T-cell (primary cell): ENCODE measurements at regions not wholly inside any gene's neighbourhood (a gene's known extent, or its start where the extent isn't known, plus 50 kb on each side); places are given as distances from the start of the nearest gene placed in this dataset.

Experiments
- ATAC-seq, 4 experiments: fragments of 200-7000 bp in 3 of 4; fragments of 150-1000 bp in 1 of 4; cut with Tn5 transposase; replicated peaks in 1 of 4; 1 replicate in 3 of 4; 2 replicates in 1 of 4; pipeline ENCODE4 v1.10.0; 2021; ENCODE audit warnings: moderate library complexity in 3 of 4, mild to moderate bottlenecking in 2 of 4, moderate number of reproducible peaks in 1 of 4
- CTCF ChIA-PET, 2 donors: fragments of 300-600 bp; sonication (Branson Sonifier 250); formaldehyde crosslinking; loops; one replicate each; lab custom pipeline; 2022; ENCODE audit warnings: antibody characterized with exemption in 2 of 2; lab: Charles Lee
- POLR2A ChIA-PET, 2 donors: fragments of 300-600 bp; sonication (Branson Sonifier 250); formaldehyde crosslinking; loops; one replicate each; lab custom pipeline; 2022; ENCODE audit warnings: antibody characterized with exemption in 2 of 2; lab: Charles Lee
- DNase-seq, 35 experiments: peaks; one replicate each; pipeline versions ENCODE4 v3.0.0 to v3.0.0-alpha.2; 2013 to 2023
- H3K27ac ChIP-seq: one replicate; pipeline ENCODE4 v1.5.1; 2013; ENCODE audit warnings: low read length
- H3K27me3 ChIP-seq, 2 experiments: replicated peaks in 1 of 2; 1 replicate in 1 of 2; 2 replicates in 1 of 2; pipeline versions ENCODE4 v1.6.1 to v1.7.0; 2013; ENCODE audit warnings: low read length in 1 of 2, mixed read lengths in 1 of 2; ENCODE audit not compliant: control insufficient read depth in 2 of 2, insufficient read depth in 2 of 2; ENCODE audit errors: extremely low read depth in 1 of 2
- H3K36me3 ChIP-seq, 2 donors: 1 replicate in 1 of 2; 2 replicates in 1 of 2; pipeline versions ENCODE4 v1.6.1 to v1.7.0; 2013; ENCODE audit warnings: low read length in 1 of 2; ENCODE audit not compliant: control insufficient read depth in 2 of 2, insufficient read depth in 1 of 2; ENCODE audit errors: extremely low read depth in 1 of 2
- H3K4me1 ChIP-seq, 2 experiments: 1 replicate in 1 of 2; 2 replicates in 1 of 2; pipeline versions ENCODE4 v1.6.1 to v1.7.0; 2013; ENCODE audit warnings: low read length in 2 of 2, mixed read lengths in 1 of 2; ENCODE audit not compliant: insufficient read depth in 2 of 2, control insufficient read depth in 1 of 2; ENCODE audit errors: extremely low read depth in 1 of 2
- H3K4me3 ChIP-seq, 2 donors: 1 replicate in 1 of 2; 2 replicates in 1 of 2; pipeline versions ENCODE4 v1.5.1 to v1.7.0; 2013; ENCODE audit warnings: mild to moderate bottlenecking in 2 of 2, low read length in 1 of 2, moderate library complexity in 1 of 2; ENCODE audit not compliant: control insufficient read depth in 1 of 2; ENCODE audit errors: extremely low read depth in 1 of 2
- H3K9me3 ChIP-seq: 2 replicates; pipeline ENCODE4 v1.7.0; 2013
- H3K27ac Mint-ChIP-seq, 2 donors: one replicate each; pipeline ENCODE4 v1.8.0; 2020 to 2021; ENCODE audit warnings: mild to moderate bottlenecking in 2 of 2, mixed read lengths in 2 of 2
- H3K27me3 Mint-ChIP-seq, 2 donors: one replicate each; pipeline ENCODE4 v1.8.0; 2021 to 2022; ENCODE audit warnings: mixed read lengths in 2 of 2
- H3K36me3 Mint-ChIP-seq: one replicate; pipeline ENCODE4 v1.8.0; 2021; ENCODE audit warnings: mixed read lengths
- H3K4me1 Mint-ChIP-seq, 3 donors: one replicate each; pipeline ENCODE4 v1.8.0; 2020 to 2022; ENCODE audit warnings: mixed read lengths in 3 of 3, mild to moderate bottlenecking in 1 of 3
- H3K4me3 Mint-ChIP-seq, 3 donors: one replicate each; pipeline ENCODE4 v1.8.0; 2020 to 2022; ENCODE audit warnings: mild to moderate bottlenecking in 3 of 3, mixed read lengths in 3 of 3, moderate library complexity in 3 of 3
- H3K9me3 Mint-ChIP-seq, 3 donors: one replicate each; pipeline ENCODE4 v1.8.0; 2020 to 2022; ENCODE audit warnings: mixed read lengths in 3 of 3
- WGBS: methylation state at CpG from one replicate; pipeline ENCODE4 v1.1.5; 2013; ENCODE audit warnings: missing lambda C conversion rate; ENCODE audit not compliant: insufficient coverage; 5-methylcytosine and 5-hydroxymethylcytosine counted together

- Histone ChIP-seq H3K36me3 (no peaks in the 10 kb centered on the region), H3K9me3 (no peaks in the 10 kb centered on the region), H3K4me1 (peaks cover 3 to 5% of the 10 kb centered on the region in 2 experiments), H3K4me3 (no peak overlapping the region), H3K27me3 (no peaks in the 10 kb centered on the region), H3K27ac (no peak overlapping the region)
- Mint-ChIP-seq H3K36me3 (no peaks in the 10 kb centered on the region), H3K27ac (no peak overlapping the region), H3K27me3 (no peaks in the 10 kb centered on the region), H3K4me1 (peaks cover 12% of the 10 kb centered on the region in 3 donors), H3K9me3 (peaks cover 6 to 7% (median 7%) of the 10 kb centered on the region in 3 donors), H3K4me3 (no peak overlapping the region)
- ChIA-PET CTCF (interaction anchor here (0.5 to 1.4 kb wide), 4 partner anchors 11 to 859 kb away, joined by 3 to 5 read pairs (median 4); no protein-coding TSS in a partner anchor), POLR2A (interaction anchor here in 1 of 2 donors (0.8 kb wide), 1 partner anchor 10 kb away, joined by 6 read pairs; no protein-coding TSS in a partner anchor)
- no peak for ATAC-seq
- no peak for DNase-seq
- no CpG with 5 or more reads among the region's 2 CpGs for WGBS
Observed at GRCh38 chr4:184275766-184276165, 58.1 kb upstream of the ENPP6 start.

GRCh38 chr4:184274286-184274951, 56.7 kb upstream of the ENPP6 start:
- Mint-ChIP-seq H3K4me3 (no peak overlapping the region), H3K9me3 (peaks cover 6 to 7% (median 7%) of the 10 kb centered on the region in 3 donors), H3K27ac (no peak overlapping the region), H3K4me1 (peaks cover 0 to 12% (median 6%) of the 10 kb centered on the region in 3 donors), H3K36me3 (no peaks in the 10 kb centered on the region), H3K27me3 (no peaks in the 10 kb centered on the region)
- no peak for ATAC-seq
- 91% methylated on average over 6 of the region's 6 CpGs for WGBS
- Histone ChIP-seq H3K4me1 (no peaks in the 10 kb centered on the region), H3K27me3 (no peaks in the 10 kb centered on the region), H3K27ac (no peak overlapping the region), H3K4me3 (no peak overlapping the region), H3K36me3 (no peaks in the 10 kb centered on the region), H3K9me3 (no peaks in the 10 kb centered on the region)
- CTCF ChIA-PET, result interaction anchor here (0.7 to 1.2 kb wide), 4 partner anchors 10 to 100 kb away, joined by 3 to 7 read pairs (median 3); no protein-coding TSS in a partner anchor
- DNase-seq, result no peak
- POLR2A ChIA-PET, result no interaction called here

- Histone ChIP-seq H3K27ac (no peak overlapping the region), H3K27me3 (no peaks in the 10 kb centered on the region), H3K4me1 (peaks cover 0 to 4% of the 10 kb centered on the region in 2 experiments), H3K36me3 (no peaks in the 10 kb centered on the region), H3K9me3 (no peaks in the 10 kb centered on the region), H3K4me3 (no peak overlapping the region)
- Mint-ChIP-seq H3K4me1 (peaks cover 8 to 18% (median 12%) of the 10 kb centered on the region in 3 donors), H3K36me3 (no peaks in the 10 kb centered on the region), H3K27ac (no peak overlapping the region), H3K27me3 (no peaks in the 10 kb centered on the region), H3K9me3 (peaks cover 6 to 7% (median 7%) of the 10 kb centered on the region in 3 donors), H3K4me3 (no peak overlapping the region)
- ChIA-PET POLR2A (no interaction called here), CTCF (interaction anchor here in 1 of 2 donors (0.9 to 1.2 kb wide), 2 partner anchors 9 to 101 kb away, joined by 3 to 7 read pairs; no protein-coding TSS in a partner anchor)
- DNase-seq (no peak), ATAC-seq (no peak)
- WGBS, result 51% methylated on average over 15 of the region's 17 CpGs
Observed at GRCh38 chr4:184273166-184274147, 55.8 kb upstream of the ENPP6 start.

GRCh38 chr4:184270808-184271413, 53.2 kb upstream of the ENPP6 start:
- 58% methylated on average over 2 of the region's 5 CpGs for WGBS
- Mint-ChIP-seq H3K27me3 (no peaks in the 10 kb centered on the region), H3K36me3 (no peaks in the 10 kb centered on the region), H3K4me3 (no peak overlapping the region), H3K4me1 (peaks cover 25 to 37% (median 31%) of the 10 kb centered on the region in 3 donors), H3K27ac (no peak overlapping the region), H3K9me3 (peaks cover 0 to 4% (median 3%) of the 10 kb centered on the region in 3 donors)
- ChIA-PET POLR2A (no interaction called here), CTCF (interaction anchor here in 1 of 2 donors (1.3 kb wide), 1 partner anchor 11 kb away, joined by 3 read pairs; no protein-coding TSS in a partner anchor)
- Histone ChIP-seq H3K9me3 (no peaks in the 10 kb centered on the region), H3K36me3 (no peaks in the 10 kb centered on the region), H3K4me3 (no peak overlapping the region), H3K4me1 (peaks cover 7 to 15% of the 10 kb centered on the region in 2 experiments), H3K27me3 (no peaks in the 10 kb centered on the region), H3K27ac (no peak overlapping the region)
- ATAC-seq, result no peak
- DNase-seq, result no peak

- Histone ChIP-seq H3K9me3 (no peaks in the 10 kb centered on the region), H3K27ac (no peak overlapping the region), H3K4me1 (peaks cover 7 to 19% of the 10 kb centered on the region in 2 experiments), H3K4me3 (no peak overlapping the region), H3K36me3 (no peaks in the 10 kb centered on the region), H3K27me3 (no peaks in the 10 kb centered on the region)
- WGBS, result 71% methylated on average over 5 of the region's 5 CpGs
- Mint-ChIP-seq H3K4me3 (no peak overlapping the region), H3K27ac (peak overlapping the region in 1 of 2 donors; percentile 25), H3K4me1 (peaks cover 27 to 45% (median 35%) of the 10 kb centered on the region in 3 donors), H3K9me3 (peaks cover 0 to 4% (median 3%) of the 10 kb centered on the region in 3 donors), H3K36me3 (no peaks in the 10 kb centered on the region), H3K27me3 (no peaks in the 10 kb centered on the region)
- POLR2A ChIA-PET, result no interaction called here
- CTCF ChIA-PET, result interaction anchor here in 1 of 2 donors (1.1 to 2.0 kb wide), 6 partner anchors 10 to 695 kb away, joined by 3 to 5 read pairs (median 3); no protein-coding TSS in a partner anchor
- DNase-seq (no peak), ATAC-seq (no peak)
Observed at GRCh38 chr4:184269879-184270430, 52.3 kb upstream of the ENPP6 start.
